Kidney (tissue), 13 donors: ENCODE measurements at regions not wholly inside any gene's neighbourhood (a gene's known extent, or its start where the extent isn't known, plus 50 kb on each side); places are given as distances from the start of the nearest gene placed in this dataset.

Source experiments
- DNase-seq, 5 donors: peaks; one replicate each; pipeline ENCODE4 v3.0.0-alpha.2; 2013 to 2020
- FAIRE-seq: peaks from 2 replicates; lab custom pipeline; 2012; peaks lifted over from hg19 to GRCh38; lab: Jason Lieb, UNC
- H3K27ac ChIP-seq, 2 donors: one replicate each; pipeline ENCODE4 v1.7.0; 2013; ENCODE audit warnings: low read depth in 2 of 2, low read length in 2 of 2, inconsistent platforms in 1 of 2
- H3K27me3 ChIP-seq: one replicate; pipeline ENCODE4 v1.7.1; 2013; ENCODE audit warnings: low read length, inconsistent platforms; ENCODE audit not compliant: control insufficient read depth, insufficient read depth
- H3K36me3 ChIP-seq, 3 donors: one replicate each; pipeline versions ENCODE4 v1.7.0 to v1.7.1; 2013; ENCODE audit warnings: low read length in 3 of 3, control low read depth in 1 of 3, inconsistent platforms in 1 of 3; ENCODE audit not compliant: insufficient read depth in 3 of 3, control insufficient read depth in 2 of 3
- H3K4me1 ChIP-seq, 3 donors: one replicate each; pipeline versions ENCODE4 v1.7.0 to v1.7.1; 2013; ENCODE audit warnings: low read length in 3 of 3, inconsistent platforms in 1 of 3, low read depth in 1 of 3; ENCODE audit not compliant: control insufficient read depth in 2 of 3, insufficient read depth in 2 of 3
- H3K4me3 ChIP-seq, 3 donors: one replicate each; pipeline versions ENCODE4 v1.7.0 to v1.8.1; 2013; ENCODE audit warnings: low read length in 3 of 3, control low read depth in 1 of 3, inconsistent platforms in 1 of 3
- H3K9ac ChIP-seq, 3 donors: one replicate each; pipeline versions ENCODE4 v1.7.0 to v1.7.1; 2013; ENCODE audit warnings: low read length in 3 of 3, control low read depth in 1 of 3, inconsistent platforms in 1 of 3
- H3K9me3 ChIP-seq, 3 donors: one replicate each; pipeline versions ENCODE4 v1.7.0 to v1.7.1; 2013; ENCODE audit warnings: low read length in 3 of 3, control low read depth in 1 of 3, inconsistent platforms in 1 of 3; ENCODE audit not compliant: control insufficient read depth in 2 of 3, insufficient read depth in 1 of 3
- intact Hi-C: fragments of 100-400 bp; cut with DNase I; formaldehyde crosslinking; loops from one replicate; pipeline ENCODE4 v1.11.1; 2022
- TF ChIP-seq, protein P1 (sequence below): IDR thresholded peaks from 3 replicates; pipeline ENCODE4 v1.5.1; 2012; ENCODE audit warnings: mild to moderate bottlenecking, moderate library complexity, borderline replicate concordance; ENCODE audit not compliant: insufficient read depth; ENCODE audit errors: extremely low read depth
- donor health status: control.
- donor health status: control.
- donor health status: control.
- donor health status: control.
- donor health status: control.
- donor health status: DM: yes; HTN: yes; CAD: no.
- donor health status: Normal renal cell carcinoma (clear cell type).

DNA sequence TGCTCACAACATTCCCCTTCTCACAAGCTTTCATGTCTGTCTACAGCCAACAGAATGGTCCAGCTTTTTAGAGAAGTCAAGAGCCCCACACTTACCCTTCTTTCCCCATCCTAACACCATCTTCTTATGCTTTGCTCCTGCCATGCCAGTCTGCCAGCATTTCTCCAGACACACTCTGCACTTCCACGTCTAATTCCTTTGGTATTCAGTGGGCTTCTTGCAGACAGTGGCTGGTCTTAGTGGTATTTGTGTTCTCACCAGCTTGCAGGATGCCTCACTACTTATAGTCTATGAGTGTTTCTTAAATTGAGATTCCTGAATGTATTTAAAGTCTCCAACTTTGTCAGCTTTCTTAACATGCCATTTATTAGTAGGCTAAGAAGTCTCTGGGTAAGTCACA, 154.4 kb downstream of the BBOX1 start:
- H3K27ac ChIP-seq, result no peak overlapping the region
- peaks cover 4 to 20% (median 13%) of the 10 kb centered on the region in 3 donors for H3K4me1 ChIP-seq
- DNase-seq (no peak), FAIRE-seq (no peak)
- TF ChIP-seq, protein P1, sequence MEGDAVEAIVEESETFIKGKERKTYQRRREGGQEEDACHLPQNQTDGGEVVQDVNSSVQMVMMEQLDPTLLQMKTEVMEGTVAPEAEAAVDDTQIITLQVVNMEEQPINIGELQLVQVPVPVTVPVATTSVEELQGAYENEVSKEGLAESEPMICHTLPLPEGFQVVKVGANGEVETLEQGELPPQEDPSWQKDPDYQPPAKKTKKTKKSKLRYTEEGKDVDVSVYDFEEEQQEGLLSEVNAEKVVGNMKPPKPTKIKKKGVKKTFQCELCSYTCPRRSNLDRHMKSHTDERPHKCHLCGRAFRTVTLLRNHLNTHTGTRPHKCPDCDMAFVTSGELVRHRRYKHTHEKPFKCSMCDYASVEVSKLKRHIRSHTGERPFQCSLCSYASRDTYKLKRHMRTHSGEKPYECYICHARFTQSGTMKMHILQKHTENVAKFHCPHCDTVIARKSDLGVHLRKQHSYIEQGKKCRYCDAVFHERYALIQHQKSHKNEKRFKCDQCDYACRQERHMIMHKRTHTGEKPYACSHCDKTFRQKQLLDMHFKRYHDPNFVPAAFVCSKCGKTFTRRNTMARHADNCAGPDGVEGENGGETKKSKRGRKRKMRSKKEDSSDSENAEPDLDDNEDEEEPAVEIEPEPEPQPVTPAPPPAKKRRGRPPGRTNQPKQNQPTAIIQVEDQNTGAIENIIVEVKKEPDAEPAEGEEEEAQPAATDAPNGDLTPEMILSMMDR, result no peak
- H3K9me3 ChIP-seq, result no peaks in the 10 kb centered on the region
- H3K27me3 ChIP-seq, result no peaks in the 10 kb centered on the region
- H3K4me3 ChIP-seq, result no peak overlapping the region
- intact Hi-C loops, result no loop called here
- no peaks in the 10 kb centered on the region for H3K36me3 ChIP-seq
- H3K9ac ChIP-seq, result no peak overlapping the region

DNA sequence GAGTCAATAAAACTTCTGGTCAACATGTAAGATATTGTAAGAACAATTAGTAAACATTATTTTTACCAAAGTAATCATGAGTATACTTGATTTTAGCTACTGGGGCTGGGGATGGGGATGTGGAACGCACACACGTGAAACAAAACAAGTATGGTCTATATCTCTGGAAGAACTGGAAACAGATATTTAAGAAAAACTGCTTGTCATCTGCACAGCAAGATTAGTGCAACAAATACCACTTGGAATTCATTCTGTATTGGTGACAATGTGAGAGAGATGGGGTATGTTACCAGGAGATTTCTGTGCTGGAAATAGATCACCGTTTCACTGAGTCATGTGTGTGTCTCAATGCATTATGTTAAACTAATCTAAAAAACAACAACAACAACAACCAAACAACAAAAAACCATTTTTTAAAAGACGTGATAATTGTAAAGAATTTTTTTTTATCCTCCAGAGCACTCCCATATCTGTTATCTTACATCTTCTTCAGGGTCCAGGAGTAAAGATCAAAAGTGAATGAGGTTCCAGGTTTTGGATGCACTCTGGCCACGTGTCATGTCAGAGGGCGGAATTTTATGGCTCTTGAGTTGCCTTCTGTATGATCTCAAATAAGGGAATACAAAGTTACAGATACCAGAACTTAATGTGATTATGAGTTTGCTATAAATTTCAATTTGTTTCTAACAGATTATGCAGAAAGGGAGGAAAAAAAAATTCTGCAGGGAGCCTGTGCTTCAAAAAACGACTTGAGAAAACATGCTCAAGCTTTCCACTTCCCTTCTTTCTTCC, 153.0 kb downstream of the BBOX1 start:
- H3K4me1 ChIP-seq, result peaks cover 4 to 15% (median 13%) of the 10 kb centered on the region in 3 donors
- intact Hi-C loops, result no loop called here
- H3K27me3 ChIP-seq, result no peaks in the 10 kb centered on the region
- DNase-seq, result no peak
- FAIRE-seq, result no peak
- no peak overlapping the region for H3K27ac ChIP-seq
- no peaks in the 10 kb centered on the region for H3K36me3 ChIP-seq
- no peak overlapping the region for H3K4me3 ChIP-seq
- no peak overlapping the region for H3K9ac ChIP-seq
- H3K9me3 ChIP-seq, result no peaks in the 10 kb centered on the region
- TF ChIP-seq, protein P1, result no peak

DNA sequence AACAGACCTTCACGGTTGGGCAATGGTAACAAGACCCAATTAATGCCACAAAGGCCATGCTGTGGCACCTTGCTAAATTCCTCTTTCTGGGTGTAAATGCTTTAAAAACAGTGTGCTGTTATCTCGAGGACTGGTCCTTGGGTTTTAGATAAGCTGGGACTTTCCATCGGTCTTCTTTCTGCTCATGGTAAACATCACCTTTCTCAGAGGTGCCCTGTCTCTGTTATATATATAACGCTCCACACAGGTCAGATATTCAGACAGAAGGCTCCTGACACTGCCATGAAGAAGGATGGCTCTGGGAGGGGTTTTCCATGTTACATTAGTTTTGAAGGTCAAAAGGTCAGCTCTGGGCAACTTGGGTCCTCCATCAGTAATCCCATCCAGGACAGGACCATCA, 151.6 kb downstream of the BBOX1 start:
- no peaks in the 10 kb centered on the region for H3K36me3 ChIP-seq
- intact Hi-C loops, result no loop called here
- no peaks in the 10 kb centered on the region for H3K27me3 ChIP-seq
- no peaks in the 10 kb centered on the region for H3K9me3 ChIP-seq
- no peak overlapping the region for H3K9ac ChIP-seq
- H3K27ac ChIP-seq, result no peak overlapping the region
- H3K4me3 ChIP-seq, result no peak overlapping the region
- DNase-seq (no peak), FAIRE-seq (no peak)
- TF ChIP-seq, protein P1, result no peak
- peaks cover 7 to 17% (median 14%) of the 10 kb centered on the region in 3 donors for H3K4me1 ChIP-seq

DNA sequence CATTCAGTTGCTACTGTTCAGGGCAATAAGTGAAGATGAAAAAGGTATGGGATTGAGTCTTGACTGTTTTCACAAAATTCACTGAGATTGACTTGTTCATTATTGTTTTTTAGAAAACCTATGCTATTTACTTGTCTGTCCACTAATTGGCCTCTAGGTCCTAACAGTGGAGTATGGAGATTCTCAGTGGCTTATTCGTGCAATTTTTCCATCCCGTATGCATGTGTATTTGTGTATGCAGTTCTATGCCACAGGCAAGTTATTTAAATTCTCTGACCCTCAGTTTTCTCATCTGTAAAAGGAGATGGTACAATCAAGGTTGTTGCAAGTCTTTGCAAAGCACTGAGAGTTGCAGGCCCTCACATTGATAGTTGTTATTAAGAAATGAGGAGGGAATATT, 151.0 kb downstream of the BBOX1 start:
- DNase-seq (no peak), FAIRE-seq (no peak)
- Histone ChIP-seq H3K9ac (no peak overlapping the region), H3K27me3 (no peaks in the 10 kb centered on the region), H3K36me3 (no peaks in the 10 kb centered on the region), H3K4me1 (peaks cover 3 to 16% (median 8%) of the 10 kb centered on the region in 3 donors), H3K4me3 (no peak overlapping the region), H3K9me3 (no peaks in the 10 kb centered on the region), H3K27ac (no peak overlapping the region)
- TF ChIP-seq, protein P1, result no peak
- intact Hi-C loops, result no loop called here
